Mesothelial cell of epicardium (in vitro differentiated cells): ENCODE measurements at regions not wholly inside any gene's neighbourhood (a gene's known extent, or its start where the extent isn't known, plus 50 kb on each side); places are given as distances from the start of the nearest gene placed in this dataset.

Source experiments
- DNase-seq, 2 experiments: peaks; one replicate each; pipeline ENCODE4 v3.0.0; 2021; ENCODE audit warnings: low spot score in 2 of 2; ENCODE audit not compliant: unreplicated experiment in 2 of 2
- H3K27ac Mint-ChIP-seq: 2 replicates; pipeline ENCODE4 v1.8.0; 2021; ENCODE audit warnings: mixed read lengths
- H3K27me3 Mint-ChIP-seq: 2 replicates; pipeline ENCODE4 v1.8.0; 2021; ENCODE audit warnings: low read depth, mixed read lengths
- H3K36me3 Mint-ChIP-seq: 2 replicates; pipeline ENCODE4 v1.8.0; 2021; ENCODE audit warnings: mixed read lengths
- H3K4me1 Mint-ChIP-seq: 2 replicates; pipeline ENCODE4 v1.8.0; 2021; ENCODE audit warnings: mixed read lengths
- H3K4me3 Mint-ChIP-seq: 2 replicates; pipeline ENCODE4 v1.8.0; 2021; ENCODE audit warnings: mild to moderate bottlenecking, moderate library complexity, mixed read lengths
- H3K9me3 Mint-ChIP-seq: 2 replicates; pipeline ENCODE4 v1.8.0; 2021; ENCODE audit warnings: mixed read lengths
- CTCF ChIP-seq: fragments of 200-600 bp; sonication (generic); IDR thresholded peaks from one replicate; pipeline ENCODE4 v1.5.0; 2021; ENCODE audit warnings: antibody characterized with exemption; ENCODE audit not compliant: unreplicated experiment

GRCh38 chr5:1707467-1707866 lies 92.2 kb downstream of the MRPL36 start:
- H3K9me3 Mint-ChIP-seq = no peaks in the 10 kb centered on the region
- H3K4me1 Mint-ChIP-seq = peaks cover 12% of the 10 kb centered on the region
- no peaks in the 10 kb centered on the region for H3K36me3 Mint-ChIP-seq
- no peak overlapping the region for H3K27ac Mint-ChIP-seq
- peaks cover 4% of the 10 kb centered on the region for H3K27me3 Mint-ChIP-seq
- no peak for TF ChIP-seq CTCF
- H3K4me3 Mint-ChIP-seq = no peak overlapping the region
- no peak for DNase-seq

GRCh38 chr5:1706428-1706827 lies 93.2 kb downstream of the MRPL36 start:
- no peak overlapping the region for H3K27ac Mint-ChIP-seq
- no peaks in the 10 kb centered on the region for H3K36me3 Mint-ChIP-seq
- peaks cover 12% of the 10 kb centered on the region for H3K4me1 Mint-ChIP-seq
- no peak for DNase-seq
- TF ChIP-seq CTCF = no peak
- H3K9me3 Mint-ChIP-seq = no peaks in the 10 kb centered on the region
- H3K27me3 Mint-ChIP-seq = peaks cover 4% of the 10 kb centered on the region
- H3K4me3 Mint-ChIP-seq = no peak overlapping the region

- DNase-seq = no peak
- Mint-ChIP-seq H3K36me3 (no peaks in the 10 kb centered on the region), H3K4me1 (peaks cover 12% of the 10 kb centered on the region), H3K9me3 (no peaks in the 10 kb centered on the region), H3K27me3 (peaks cover 4% of the 10 kb centered on the region), H3K27ac (no peak overlapping the region), H3K4me3 (no peak overlapping the region)
- TF ChIP-seq CTCF = no peak
These were observed 93.6 kb downstream of the MRPL36 start for GRCh38 chr5:1706021-1706420.

DNA sequence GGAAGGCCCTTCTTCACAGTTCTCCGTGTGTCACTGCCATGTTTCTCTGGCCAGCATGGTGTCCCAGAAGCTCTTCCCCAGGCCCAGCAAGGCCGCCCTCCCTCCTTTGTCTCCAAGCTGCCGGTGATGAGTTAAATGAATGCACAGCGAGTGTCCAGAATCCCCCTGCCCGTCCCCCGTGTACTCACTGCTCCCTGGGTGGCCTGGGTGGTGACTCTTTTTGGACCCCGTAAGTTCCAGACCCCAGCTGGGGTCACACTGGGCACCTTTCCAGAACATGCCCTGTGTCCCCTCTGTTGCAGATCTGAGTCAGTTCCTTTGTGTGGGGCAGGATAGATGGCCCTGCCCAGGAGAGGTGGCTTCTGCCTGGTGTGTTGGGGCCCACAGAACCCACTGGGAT lies 95.0 kb downstream of the MRPL36 start:
- Mint-ChIP-seq H3K4me3 (no peak overlapping the region), H3K27ac (no peak overlapping the region), H3K27me3 (peaks cover 5% of the 10 kb centered on the region), H3K9me3 (peaks cover 3% of the 10 kb centered on the region), H3K4me1 (peaks cover 10% of the 10 kb centered on the region), H3K36me3 (no peaks in the 10 kb centered on the region)
- no peak for DNase-seq
- no peak for TF ChIP-seq CTCF

GRCh38 chr5:1704266-1704665 lies 95.4 kb downstream of the MRPL36 start:
- no peak overlapping the region for H3K4me3 Mint-ChIP-seq
- no peaks in the 10 kb centered on the region for H3K36me3 Mint-ChIP-seq
- no peak overlapping the region for H3K27ac Mint-ChIP-seq
- no peak for TF ChIP-seq CTCF
- no peak for DNase-seq
- H3K9me3 Mint-ChIP-seq = peaks cover 5% of the 10 kb centered on the region
- peaks cover 6% of the 10 kb centered on the region for H3K27me3 Mint-ChIP-seq
- peaks cover 7% of the 10 kb centered on the region for H3K4me1 Mint-ChIP-seq
